Fibroblast of gingiva (primary cell): ENCODE measurements at regions not wholly inside any gene's neighbourhood (a gene's known extent, or its start where the extent isn't known, plus 50 kb on each side); places are given as distances from the start of the nearest gene placed in this dataset.
A peak's percentile ranks its signal among the peaks of the same experiment; 100 is the strongest.
"Not testable (repeated sequence)": the region's sequence is repeated elsewhere in the genome, so short reads cannot be mapped to it uniquely, and the experiment has no call there.

Experiments used
- DNase-seq: peaks from one replicate; pipeline ENCODE4 v3.0.0-alpha.2; 2011; ENCODE audit warnings: low read depth

GRCh38 chr15:83335542-83335941 is 51.1 kb upstream of the BNC1 start:
- DNase-seq = not testable (repeated sequence)

GRCh38 chr15:83339396-83339795 is 54.9 kb upstream of the BNC1 start:
- DNase-seq = no peak

- no peak for DNase-seq
These were observed 55.6 kb upstream of the BNC1 start for GRCh38 chr15:83340087-83340486.

GRCh38 chr15:83346342-83346741 is 61.9 kb upstream of the BNC1 start:
- DNase-seq = no peak

GRCh38 chr15:83352119-83352518 is 67.7 kb upstream of the BNC1 start:
- DNase-seq = peak; percentile 30

- DNase-seq = no peak
These were observed 72.3 kb upstream of the BNC1 start for GRCh38 chr15:83356501-83357399.

GRCh38 chr15:83358972-83359564 is 74.6 kb upstream of the BNC1 start:
- DNase-seq = no peak

- no peak for DNase-seq
These were observed 78.2 kb upstream of the BNC1 start for GRCh38 chr15:83362706-83363105.

GRCh38 chr15:83364501-83364900 is 80.0 kb upstream of the BNC1 start:
- DNase-seq = no peak

- peak; percentile 84 for DNase-seq
These were observed 81.0 kb upstream of the BNC1 start for GRCh38 chr15:83365370-83365938.

- DNase-seq = no peak
These were observed 74.7 kb upstream of the SH3GL3 start for GRCh38 chr15:83372434-83372891.

GRCh38 chr15:83378921-83379578 is 68.1 kb upstream of the SH3GL3 start:
- DNase-seq = no peak

GRCh38 chr15:83379579-83379959 is 67.6 kb upstream of the SH3GL3 start:
- DNase-seq = no peak

GRCh38 chr15:83380059-83380458 is 67.1 kb upstream of the SH3GL3 start:
- DNase-seq = no peak

- peak; percentile 34 for DNase-seq
These were observed 66.5 kb upstream of the SH3GL3 start for GRCh38 chr15:83380682-83381081.

GRCh38 chr15:83383608-83384139 is 63.5 kb upstream of the SH3GL3 start:
- not testable (repeated sequence) for DNase-seq

GRCh38 chr15:83396101-83396500 is 51.0 kb upstream of the SH3GL3 start:
- no peak for DNase-seq
